ENCODE measurements at regions not wholly inside any gene's neighbourhood (a gene's known extent, or its start where the extent isn't known, plus 50 kb on each side); places are given as distances from the start of the nearest gene placed in this dataset.

GRCh38 chr6:134117409-134117808 is 65.0 kb upstream of the SLC2A12 start:
- Histone ChIP-seq H3K4me1 (ENCODE audit: low read length) (no peaks in the 10 kb centered on the region), H3K9ac (ENCODE audit: low read length) (no peak overlapping the region), H3K27me3 (ENCODE audit: low read length) (no peaks in the 10 kb centered on the region), H3K36me3 (ENCODE audit: insufficient read depth, low read length) (no peaks in the 10 kb centered on the region), H3K4me3 (ENCODE audit: low read length) (no peak overlapping the region), H3K9me3 (ENCODE audit: low read length) (no peaks in the 10 kb centered on the region), H3K27ac (ENCODE audit: low read length) (no peak overlapping the region), H2AFZ (ENCODE audit: low read length) (no peak overlapping the region), H3K9me2 (replicated peaks; ENCODE audit: insufficient read depth, low read length) (no peaks in the 10 kb centered on the region), H3K79me2 (ENCODE audit: low read length) (no peaks in the 10 kb centered on the region), H3K4me2 (ENCODE audit: low read depth, low read length, poor library complexity, severe bottlenecking) (no peak overlapping the region), H4K20me1 (ENCODE audit: insufficient read depth, low read depth, low read length) (no peaks in the 10 kb centered on the region)
- no peak for DNase-seq

DNA sequence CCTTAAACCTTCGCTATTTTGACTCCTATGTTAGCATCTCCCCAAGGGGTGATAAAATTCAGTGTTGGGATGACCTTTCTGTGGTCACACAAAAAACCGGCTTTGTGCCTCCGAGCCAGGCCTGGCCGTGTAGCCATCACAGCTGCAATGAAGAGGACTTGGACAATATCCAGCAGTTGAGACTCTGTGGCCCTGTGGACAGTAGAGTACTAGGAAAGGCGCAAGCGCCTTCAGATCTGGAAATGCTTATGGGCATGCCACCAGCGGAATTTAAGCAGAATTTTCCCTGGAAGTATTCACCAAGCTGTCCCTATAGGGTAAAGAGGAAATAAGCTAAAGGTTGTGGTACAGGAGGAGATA is 63.3 kb upstream of the SLC2A12 start:
- H3K9me3 ChIP-seq (ENCODE audit: low read length), result no peaks in the 10 kb centered on the region
- no peak overlapping the region for H3K9ac ChIP-seq (ENCODE audit: low read length)
- no peak overlapping the region for H3K4me2 ChIP-seq (ENCODE audit: low read depth, low read length, poor library complexity, severe bottlenecking)
- H2AFZ ChIP-seq (ENCODE audit: low read length), result no peak overlapping the region
- DNase-seq, result no peak
- H3K4me1 ChIP-seq (ENCODE audit: low read length), result no peaks in the 10 kb centered on the region
- H3K27me3 ChIP-seq (ENCODE audit: low read length), result no peaks in the 10 kb centered on the region
- no peak overlapping the region for H3K27ac ChIP-seq (ENCODE audit: low read length)
- no peaks in the 10 kb centered on the region for H3K36me3 ChIP-seq (ENCODE audit: insufficient read depth, low read length)
- H3K9me2 ChIP-seq (replicated peaks; ENCODE audit: insufficient read depth, low read length), result no peaks in the 10 kb centered on the region
- no peaks in the 10 kb centered on the region for H3K79me2 ChIP-seq (ENCODE audit: low read length)
- H4K20me1 ChIP-seq (ENCODE audit: insufficient read depth, low read depth, low read length), result no peaks in the 10 kb centered on the region
- H3K4me3 ChIP-seq (ENCODE audit: low read length), result no peak overlapping the region

DNA sequence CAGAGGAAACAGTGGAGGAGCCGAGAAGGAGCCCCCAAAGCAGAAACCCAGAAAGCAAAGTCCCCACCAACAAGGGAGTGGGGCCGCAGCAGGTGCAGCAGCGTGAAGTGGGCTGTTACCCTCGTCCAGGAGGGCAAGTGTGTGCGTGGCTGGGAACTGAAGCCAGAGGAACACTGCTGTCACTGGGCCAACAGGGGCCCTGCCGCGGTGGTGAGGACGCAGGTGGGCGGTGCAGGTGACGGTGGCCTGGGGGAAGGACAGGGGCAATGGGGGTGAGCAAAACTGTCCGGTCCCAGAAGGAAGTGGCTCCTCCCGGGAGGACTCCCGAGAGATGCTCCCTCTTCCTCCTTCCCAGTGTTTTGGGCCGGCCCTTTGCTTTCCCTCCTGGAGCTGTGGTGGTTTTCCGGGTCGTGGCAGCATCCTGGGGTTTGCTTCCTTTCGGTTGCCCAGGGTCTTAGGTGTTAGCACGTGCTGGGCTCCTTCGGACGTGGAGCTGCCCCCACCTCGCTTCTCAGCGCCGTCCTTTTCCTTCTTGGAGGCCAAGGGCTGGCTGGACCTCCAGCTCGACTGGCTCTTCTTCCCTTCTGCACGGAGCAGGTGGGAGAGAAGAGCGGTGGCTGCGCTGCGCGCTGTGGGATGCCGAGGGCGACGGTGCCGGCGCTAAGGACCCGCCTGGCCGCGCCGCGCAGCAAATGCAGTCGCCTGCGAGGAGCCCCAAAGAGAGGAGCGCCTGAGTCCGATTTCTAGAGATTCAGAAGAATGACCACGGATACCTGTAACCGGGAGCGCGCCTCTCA is 62.7 kb upstream of the SLC2A12 start:
- no peak overlapping the region for H3K27ac ChIP-seq (ENCODE audit: low read length)
- no peaks in the 10 kb centered on the region for H3K4me1 ChIP-seq (ENCODE audit: low read length)
- no peak overlapping the region for H3K4me2 ChIP-seq (ENCODE audit: low read depth, low read length, poor library complexity, severe bottlenecking)
- H3K36me3 ChIP-seq (ENCODE audit: insufficient read depth, low read length), result no peaks in the 10 kb centered on the region
- no peaks in the 10 kb centered on the region for H3K27me3 ChIP-seq (ENCODE audit: low read length)
- no peaks in the 10 kb centered on the region for H3K9me3 ChIP-seq (ENCODE audit: low read length)
- H3K79me2 ChIP-seq (ENCODE audit: low read length), result no peaks in the 10 kb centered on the region
- H3K9me2 ChIP-seq (replicated peaks; ENCODE audit: insufficient read depth, low read length), result no peaks in the 10 kb centered on the region
- H4K20me1 ChIP-seq (ENCODE audit: insufficient read depth, low read depth, low read length), result no peaks in the 10 kb centered on the region
- no peak for DNase-seq
- no peak overlapping the region for H3K4me3 ChIP-seq (ENCODE audit: low read length)
- H3K9ac ChIP-seq (ENCODE audit: low read length), result no peak overlapping the region
- no peak overlapping the region for H2AFZ ChIP-seq (ENCODE audit: low read length)

- Histone ChIP-seq H4K20me1 (ENCODE audit: insufficient read depth, low read depth, low read length) (no peaks in the 10 kb centered on the region), H2AFZ (ENCODE audit: low read length) (no peak overlapping the region), H3K27ac (ENCODE audit: low read length) (no peak overlapping the region), H3K9ac (ENCODE audit: low read length) (no peak overlapping the region), H3K4me1 (ENCODE audit: low read length) (no peaks in the 10 kb centered on the region), H3K9me3 (ENCODE audit: low read length) (no peaks in the 10 kb centered on the region), H3K4me3 (ENCODE audit: low read length) (no peak overlapping the region), H3K27me3 (ENCODE audit: low read length) (no peaks in the 10 kb centered on the region), H3K9me2 (replicated peaks; ENCODE audit: insufficient read depth, low read length) (no peaks in the 10 kb centered on the region), H3K79me2 (ENCODE audit: low read length) (no peaks in the 10 kb centered on the region), H3K36me3 (ENCODE audit: insufficient read depth, low read length) (no peaks in the 10 kb centered on the region), H3K4me2 (ENCODE audit: low read depth, low read length, poor library complexity, severe bottlenecking) (no peak overlapping the region)
- no peak for DNase-seq
Measured at GRCh38 chr6:134114489-134114888, 62.1 kb upstream of the SLC2A12 start.

GRCh38 chr6:134111726-134112125 is 59.3 kb upstream of the SLC2A12 start:
- Histone ChIP-seq H3K9me2 (replicated peaks; ENCODE audit: insufficient read depth, low read length) (no peaks in the 10 kb centered on the region), H3K36me3 (ENCODE audit: insufficient read depth, low read length) (no peaks in the 10 kb centered on the region), H3K27ac (ENCODE audit: low read length) (no peak overlapping the region), H3K79me2 (ENCODE audit: low read length) (no peaks in the 10 kb centered on the region), H4K20me1 (ENCODE audit: insufficient read depth, low read depth, low read length) (no peaks in the 10 kb centered on the region), H3K4me1 (ENCODE audit: low read length) (no peaks in the 10 kb centered on the region), H2AFZ (ENCODE audit: low read length) (no peak overlapping the region), H3K9ac (ENCODE audit: low read length) (no peak overlapping the region), H3K4me2 (ENCODE audit: low read depth, low read length, poor library complexity, severe bottlenecking) (no peak overlapping the region), H3K27me3 (ENCODE audit: low read length) (no peaks in the 10 kb centered on the region), H3K4me3 (ENCODE audit: low read length) (no peak overlapping the region), H3K9me3 (ENCODE audit: low read length) (no peaks in the 10 kb centered on the region)
- no peak for DNase-seq

DNA sequence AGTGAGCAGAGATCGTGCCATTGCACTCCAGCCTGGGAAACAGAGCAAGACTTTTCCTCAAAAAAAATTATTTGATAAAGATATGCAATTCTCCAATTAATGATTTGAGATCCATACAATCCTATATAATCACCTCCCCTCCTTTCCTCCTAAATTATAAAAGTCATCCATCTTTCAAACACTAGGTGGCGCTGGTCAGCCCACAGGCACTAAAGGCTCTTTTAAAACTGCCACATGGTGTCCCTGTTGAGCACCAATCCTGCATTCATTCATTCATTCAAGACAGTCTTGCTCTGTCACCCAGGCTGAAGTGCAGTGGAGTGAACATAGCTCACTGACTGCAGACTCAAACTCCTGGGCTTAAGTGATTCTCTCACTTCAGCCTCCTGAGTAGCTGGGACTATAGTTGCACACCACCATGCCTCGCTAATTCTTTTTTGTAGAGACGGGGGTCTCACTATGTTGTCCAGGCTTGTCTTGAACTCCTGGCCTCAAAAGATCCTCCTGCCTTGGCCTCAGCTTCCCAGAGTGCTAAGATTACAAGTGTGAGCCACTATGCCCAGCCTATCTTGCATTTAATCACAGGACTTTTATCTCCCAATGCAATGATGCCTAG is 58.7 kb upstream of the SLC2A12 start:
- Histone ChIP-seq H3K4me3 (ENCODE audit: low read length) (no peak overlapping the region), H3K4me2 (ENCODE audit: low read depth, low read length, poor library complexity, severe bottlenecking) (no peak overlapping the region), H3K79me2 (ENCODE audit: low read length) (no peaks in the 10 kb centered on the region), H3K27me3 (ENCODE audit: low read length) (no peaks in the 10 kb centered on the region), H3K9me3 (ENCODE audit: low read length) (no peaks in the 10 kb centered on the region), H3K4me1 (ENCODE audit: low read length) (no peaks in the 10 kb centered on the region), H3K9me2 (replicated peaks; ENCODE audit: insufficient read depth, low read length) (no peaks in the 10 kb centered on the region), H3K36me3 (ENCODE audit: insufficient read depth, low read length) (no peaks in the 10 kb centered on the region), H4K20me1 (ENCODE audit: insufficient read depth, low read depth, low read length) (no peaks in the 10 kb centered on the region), H3K9ac (ENCODE audit: low read length) (no peak overlapping the region), H2AFZ (ENCODE audit: low read length) (no peak overlapping the region), H3K27ac (ENCODE audit: low read length) (no peak overlapping the region)
- peak; percentile 90 for DNase-seq

DNA sequence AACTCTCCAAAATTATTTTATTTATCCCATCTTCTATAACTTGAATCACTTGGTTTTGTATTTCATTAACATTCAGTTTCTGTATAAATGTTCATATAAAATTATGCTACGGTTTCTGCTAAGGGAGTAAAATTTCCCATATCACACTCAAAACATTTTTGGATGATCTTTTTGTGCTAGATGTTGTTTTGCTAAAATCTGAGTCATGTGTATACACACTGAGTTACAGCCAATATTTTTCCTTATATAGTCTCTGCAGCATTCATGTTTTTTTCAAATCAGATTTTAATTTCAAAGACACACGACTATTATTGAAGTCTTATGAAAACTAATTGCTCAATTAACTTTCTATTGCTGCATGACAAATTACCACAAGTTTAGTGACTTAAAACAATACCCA is 54.3 kb upstream of the SLC2A12 start:
- Histone ChIP-seq H3K4me3 (ENCODE audit: low read length) (no peak overlapping the region), H3K79me2 (ENCODE audit: low read length) (no peaks in the 10 kb centered on the region), H3K9me3 (ENCODE audit: low read length) (no peaks in the 10 kb centered on the region), H3K27ac (ENCODE audit: low read length) (no peak overlapping the region), H3K36me3 (ENCODE audit: insufficient read depth, low read length) (no peaks in the 10 kb centered on the region), H3K9me2 (replicated peaks; ENCODE audit: insufficient read depth, low read length) (no peaks in the 10 kb centered on the region), H4K20me1 (ENCODE audit: insufficient read depth, low read depth, low read length) (no peaks in the 10 kb centered on the region), H3K9ac (ENCODE audit: low read length) (no peak overlapping the region), H2AFZ (ENCODE audit: low read length) (no peak overlapping the region), H3K4me1 (ENCODE audit: low read length) (no peaks in the 10 kb centered on the region), H3K4me2 (ENCODE audit: low read depth, low read length, poor library complexity, severe bottlenecking) (no peak overlapping the region), H3K27me3 (ENCODE audit: low read length) (no peaks in the 10 kb centered on the region)
- no peak for DNase-seq

DNA sequence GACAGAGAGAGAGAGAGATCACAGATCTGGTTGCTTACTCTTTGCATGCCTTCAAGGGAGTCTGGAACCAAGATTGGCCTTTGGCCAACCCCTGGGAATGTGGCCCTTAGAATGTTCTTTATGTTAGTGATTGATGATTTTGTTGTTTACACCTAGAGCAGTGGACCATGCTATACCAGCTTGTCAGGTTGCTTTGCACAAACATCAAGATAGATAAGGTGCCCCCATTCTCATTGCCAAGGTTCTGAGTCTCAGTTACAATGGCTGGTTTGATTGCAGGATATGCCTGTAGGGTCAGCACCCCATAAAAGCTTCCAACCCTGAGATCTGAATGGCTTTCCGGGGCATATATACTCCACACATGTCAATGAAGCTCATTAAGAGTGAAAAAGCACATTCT is 53.5 kb upstream of the SLC2A12 start:
- no peak overlapping the region for H3K9ac ChIP-seq (ENCODE audit: low read length)
- no peak overlapping the region for H2AFZ ChIP-seq (ENCODE audit: low read length)
- no peak overlapping the region for H3K4me3 ChIP-seq (ENCODE audit: low read length)
- H3K9me2 ChIP-seq (replicated peaks; ENCODE audit: insufficient read depth, low read length), result no peaks in the 10 kb centered on the region
- H3K27ac ChIP-seq (ENCODE audit: low read length), result no peak overlapping the region
- no peaks in the 10 kb centered on the region for H3K9me3 ChIP-seq (ENCODE audit: low read length)
- H3K27me3 ChIP-seq (ENCODE audit: low read length), result no peaks in the 10 kb centered on the region
- H3K4me1 ChIP-seq (ENCODE audit: low read length), result no peaks in the 10 kb centered on the region
- no peak for DNase-seq
- no peaks in the 10 kb centered on the region for H3K36me3 ChIP-seq (ENCODE audit: insufficient read depth, low read length)
- H3K4me2 ChIP-seq (ENCODE audit: low read depth, low read length, poor library complexity, severe bottlenecking), result no peak overlapping the region
- H3K79me2 ChIP-seq (ENCODE audit: low read length), result no peaks in the 10 kb centered on the region
- H4K20me1 ChIP-seq (ENCODE audit: insufficient read depth, low read depth, low read length), result no peaks in the 10 kb centered on the region

Data from Karpas-422 (cell line).